ENCODE measurements at regions not wholly inside any gene's neighbourhood (a gene's known extent, or its start where the extent isn't known, plus 50 kb on each side); places are given as distances from the start of the nearest gene placed in this dataset.

GRCh38 chr13:48873587-48873986 is 102.1 kb upstream of the FNDC3A start:
- H3K27me3 ChIP-seq (ENCODE audit: control insufficient read depth in 1 of 2, insufficient read depth in 2 of 2, low read length in 2 of 2) = peaks cover 0 to 8% of the 10 kb centered on the region in 2 experiments
- intact Hi-C loops (cut with DNase I, micrococcal nuclease) = no loop called here
- no peaks in the 10 kb centered on the region for H3K27me3 Mint-ChIP-seq
- H3K36me3 ChIP-seq (ENCODE audit: insufficient read depth, low read length) = no peaks in the 10 kb centered on the region
- no peak overlapping the region for H3K4me3 Mint-ChIP-seq
- no peak overlapping the region for H3K27ac Mint-ChIP-seq
- CTCF ChIA-PET = interaction anchor here (0.5 kb wide), 1 partner anchor 929 kb away, joined by 3 read pairs; no protein-coding TSS in a partner anchor
- TF ChIP-seq CTCF (IDR thresholded peaks at IDR 0.05) = no peak
- no peaks in the 10 kb centered on the region for H3K9me3 ChIP-seq (ENCODE audit: control insufficient read depth in 1 of 2, insufficient read depth in 1 of 2, low read length in 2 of 2)
- DNase-seq (no peak), ATAC-seq (ENCODE audit: poor library complexity) (no peak)
- H3K9me3 Mint-ChIP-seq = no peaks in the 10 kb centered on the region
- POLR2A ChIA-PET = no interaction called here
- no peaks in the 10 kb centered on the region for H3K4me1 Mint-ChIP-seq (ENCODE audit: low read depth)
- H3K27ac ChIP-seq (ENCODE audit: low read depth in 1 of 2, low read length in 2 of 2) = no peak overlapping the region
- no peaks in the 10 kb centered on the region for H3K36me3 Mint-ChIP-seq (ENCODE audit: low read depth)
- no peaks in the 10 kb centered on the region for H3K4me1 ChIP-seq (ENCODE audit: insufficient read depth, low read length)
- no peak overlapping the region for H3K4me3 ChIP-seq (ENCODE audit: low read length)

GRCh38 chr13:48874165-48874564 is 101.5 kb upstream of the FNDC3A start:
- Histone ChIP-seq H3K27ac (ENCODE audit: low read depth in 1 of 2, low read length in 2 of 2) (no peak overlapping the region), H3K9me3 (ENCODE audit: control insufficient read depth in 1 of 2, insufficient read depth in 1 of 2, low read length in 2 of 2) (no peaks in the 10 kb centered on the region), H3K4me3 (ENCODE audit: low read length) (no peak overlapping the region), H3K27me3 (ENCODE audit: control insufficient read depth in 1 of 2, insufficient read depth in 2 of 2, low read length in 2 of 2) (peaks cover 0 to 8% of the 10 kb centered on the region in 2 experiments), H3K36me3 (ENCODE audit: insufficient read depth, low read length) (no peaks in the 10 kb centered on the region), H3K4me1 (ENCODE audit: insufficient read depth, low read length) (no peaks in the 10 kb centered on the region)
- H3K9me3 Mint-ChIP-seq = no peaks in the 10 kb centered on the region
- no peak overlapping the region for H3K27ac Mint-ChIP-seq
- H3K36me3 Mint-ChIP-seq (ENCODE audit: low read depth) = no peaks in the 10 kb centered on the region
- ChIA-PET CTCF (no interaction called here), POLR2A (no interaction called here)
- ATAC-seq (ENCODE audit: poor library complexity) = no peak
- TF ChIP-seq CTCF (IDR thresholded peaks at IDR 0.05) = no peak
- intact Hi-C loops (cut with DNase I, micrococcal nuclease) = no loop called here
- no peaks in the 10 kb centered on the region for H3K27me3 Mint-ChIP-seq
- H3K4me3 Mint-ChIP-seq = no peak overlapping the region
- no peaks in the 10 kb centered on the region for H3K4me1 Mint-ChIP-seq (ENCODE audit: low read depth)
- no peak for DNase-seq

- no peaks in the 10 kb centered on the region for H3K9me3 Mint-ChIP-seq
- no peak overlapping the region for H3K27ac Mint-ChIP-seq
- H3K27me3 Mint-ChIP-seq = no peaks in the 10 kb centered on the region
- POLR2A ChIA-PET = no interaction called here
- H3K4me3 Mint-ChIP-seq = no peak overlapping the region
- Histone ChIP-seq H3K4me3 (ENCODE audit: low read length) (no peak overlapping the region), H3K27me3 (ENCODE audit: control insufficient read depth in 1 of 2, insufficient read depth in 2 of 2, low read length in 2 of 2) (peaks cover 0 to 8% of the 10 kb centered on the region in 2 experiments), H3K36me3 (ENCODE audit: insufficient read depth, low read length) (no peaks in the 10 kb centered on the region), H3K4me1 (ENCODE audit: insufficient read depth, low read length) (no peaks in the 10 kb centered on the region), H3K27ac (ENCODE audit: low read depth in 1 of 2, low read length in 2 of 2) (no peak overlapping the region), H3K9me3 (ENCODE audit: control insufficient read depth in 1 of 2, insufficient read depth in 1 of 2, low read length in 2 of 2) (no peaks in the 10 kb centered on the region)
- H3K4me1 Mint-ChIP-seq (ENCODE audit: low read depth) = peaks cover 6% of the 10 kb centered on the region
- H3K36me3 Mint-ChIP-seq (ENCODE audit: low read depth) = no peaks in the 10 kb centered on the region
- intact Hi-C loops (cut with DNase I, micrococcal nuclease) = no loop called here
- TF ChIP-seq CTCF (IDR thresholded peaks at IDR 0.05) = no peak
- CTCF ChIA-PET = interaction anchor here (2.1 kb wide), 1 partner anchor 18 kb away, joined by 4 read pairs; no protein-coding TSS in a partner anchor
- DNase-seq (no peak), ATAC-seq (ENCODE audit: poor library complexity) (no peak)
Observed at GRCh38 chr13:48875047-48875446, 100.7 kb upstream of the FNDC3A start.

All from CD4-positive, alpha-beta T cell (primary cell).